Mucosa of descending colon (tissue), 3 donors: ENCODE measurements at regions not wholly inside any gene's neighbourhood (a gene's known extent, or its start where the extent isn't known, plus 50 kb on each side); places are given as distances from the start of the nearest gene placed in this dataset.

Experiments used
- ATAC-seq: fragments of 200-7000 bp; cut with Tn5 transposase; one replicate; pipeline ENCODE4 v1.9.1; 2020; ENCODE audit warnings: mild to moderate bottlenecking, moderate library complexity
- DNase-seq, 3 donors: peaks; one replicate each; pipeline ENCODE4 v3.0.0-alpha.2; 2020
- H3K36me3 ChIP-seq: fragments of 200-600 bp; one replicate; pipeline ENCODE4 v1.8.0; 2021; ENCODE audit warnings: low read depth, mild to moderate bottlenecking
- H3K4me1 ChIP-seq: fragments of 200-600 bp; one replicate; pipeline ENCODE4 v1.8.0; 2021; ENCODE audit warnings: low read depth, mild to moderate bottlenecking
- H3K4me3 ChIP-seq: fragments of 200-600 bp; one replicate; pipeline ENCODE4 v1.8.0; 2021; ENCODE audit warnings: mild to moderate bottlenecking
- H3K9me3 ChIP-seq: fragments of 200-600 bp; one replicate; pipeline ENCODE4 v1.8.0; 2021; ENCODE audit warnings: mild to moderate bottlenecking
- CTCF ChIP-seq: fragments of 200-600 bp; IDR thresholded peaks from one replicate; pipeline ENCODE4 v1.8.0; 2022; ENCODE audit warnings: antibody characterized with exemption, mild to moderate bottlenecking
- intact Hi-C, 2 donors: fragments of 100-400 bp; cut with DNase I in 1 of 2; cut with micrococcal nuclease in 1 of 2; formaldehyde crosslinking; loops; one replicate each; pipeline versions ENCODE4 v1.11.0 to v1.11.1; 2022; cut with DNase I, micrococcal nuclease
- donor health status: DM: no; HTN: no; CAD: no; lungs with moderate emphysema.
- donor health status: DM: no; HTN: no; CAD: no.
- donor health status: DM: no; HTN: yes; CAD: no.

GRCh38 chr5:90307322-90307721 lies 102.2 kb downstream of the CETN3 start:
- DNase-seq (no peak), ATAC-seq (no peak)
- H3K9me3 ChIP-seq: no peaks in the 10 kb centered on the region
- H3K36me3 ChIP-seq: no peaks in the 10 kb centered on the region
- no peaks in the 10 kb centered on the region for H3K4me1 ChIP-seq
- no peak overlapping the region for H3K4me3 ChIP-seq
- intact Hi-C loops: no loop called here
- no peak for TF ChIP-seq CTCF

- Histone ChIP-seq H3K4me3 (no peak overlapping the region), H3K36me3 (no peaks in the 10 kb centered on the region), H3K9me3 (no peaks in the 10 kb centered on the region), H3K4me1 (no peaks in the 10 kb centered on the region)
- ATAC-seq (no peak), DNase-seq (no peak)
- no peak for TF ChIP-seq CTCF
- intact Hi-C loops: no loop called here
Measured at GRCh38 chr5:90306613-90307012, 102.9 kb downstream of the CETN3 start.

- Histone ChIP-seq H3K4me3 (no peak overlapping the region), H3K36me3 (no peaks in the 10 kb centered on the region), H3K9me3 (no peaks in the 10 kb centered on the region), H3K4me1 (no peaks in the 10 kb centered on the region)
- intact Hi-C loops: no loop called here
- DNase-seq (no peak), ATAC-seq (no peak)
- TF ChIP-seq CTCF: no peak
Measured at GRCh38 chr5:90305041-90305720, 104.4 kb downstream of the CETN3 start.

GRCh38 chr5:90301248-90301647 lies 108.3 kb downstream of the CETN3 start:
- no peak for TF ChIP-seq CTCF
- no peaks in the 10 kb centered on the region for H3K9me3 ChIP-seq
- no peaks in the 10 kb centered on the region for H3K4me1 ChIP-seq
- intact Hi-C loops: no loop called here
- H3K36me3 ChIP-seq: no peaks in the 10 kb centered on the region
- no peak for ATAC-seq
- DNase-seq: no peak
- no peak overlapping the region for H3K4me3 ChIP-seq

- Histone ChIP-seq H3K4me1 (no peaks in the 10 kb centered on the region), H3K4me3 (no peak overlapping the region), H3K36me3 (no peaks in the 10 kb centered on the region), H3K9me3 (no peaks in the 10 kb centered on the region)
- ATAC-seq: no peak
- intact Hi-C loops: no loop called here
- TF ChIP-seq CTCF: no peak
- no peak for DNase-seq
Measured at GRCh38 chr5:90297045-90297764, 112.4 kb downstream of the CETN3 start.
